ENCODE measurements at regions not wholly inside any gene's neighbourhood (a gene's known extent, or its start where the extent isn't known, plus 50 kb on each side); places are given as distances from the start of the nearest gene placed in this dataset.

DNA sequence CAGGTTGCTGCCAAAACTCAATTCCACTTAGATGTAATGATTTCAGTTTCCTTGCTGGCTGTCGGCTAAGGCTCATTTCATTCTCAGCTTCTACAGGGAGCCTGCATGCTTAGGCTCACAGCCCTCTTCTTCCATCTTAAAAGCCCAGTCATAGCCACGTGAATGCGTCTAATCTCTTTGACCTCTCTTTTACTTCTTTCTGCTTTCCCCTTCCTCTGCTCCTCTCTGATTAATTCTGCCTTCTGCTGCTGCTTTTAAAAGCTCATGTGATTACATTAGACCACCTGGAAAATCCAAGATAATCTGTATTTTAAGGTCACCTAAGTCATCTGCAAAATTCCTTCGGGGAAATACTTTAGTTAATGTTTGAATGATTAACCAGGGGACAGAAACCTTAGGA lies 812.8 kb upstream of the BRINP3 start:
- TF ChIP-seq YY1 (IDR thresholded peaks at IDR 0.05; ENCODE audit: borderline replicate concordance in 1 of 3, control insufficient read depth in 1 of 3, extremely low read depth in 1 of 3, insufficient read depth in 3 of 3, insufficient read length in 1 of 3, insufficient replicate concordance in 2 of 3, low read depth in 1 of 3, low read length in 2 of 3) (no peak), SMARCC2 (IDR thresholded peaks at IDR 0.05; ENCODE audit: low read depth) (no peak), FIP1L1 (IDR thresholded peaks at IDR 0.05; ENCODE audit: low read depth, low read length, poor library complexity, severe bottlenecking) (no peak), CTCF (IDR thresholded peaks at IDR 0.05 in 2 of 3, conservative IDR thresholded peaks at IDR 0.05 in 1 of 3; ENCODE audit: insufficient read depth in 2 of 3, low read depth in 1 of 3, low read length in 3 of 3) (no peak), ELK1 (CRISPR knock-in tag; IDR thresholded peaks at IDR 0.05) (no peak), IFI16 (CRISPR knock-in tag; IDR thresholded peaks at IDR 0.05) (no peak), PTTG1 (tag; IDR thresholded peaks at IDR 0.05; ENCODE audit: low read depth) (no peak), ZNF23 (CRISPR knock-in tag; IDR thresholded peaks at IDR 0.05) (no peak), USF2 (CRISPR knock-in tag; IDR thresholded peaks at IDR 0.05) (no peak)
